ENCODE measurements at regions not wholly inside any gene's neighbourhood (a gene's known extent, or its start where the extent isn't known, plus 50 kb on each side); places are given as distances from the start of the nearest gene placed in this dataset.
"Not testable (repeated sequence)": the region's sequence is repeated elsewhere in the genome, so short reads cannot be mapped to it uniquely, and the experiment has no call there.

- DNase-seq (no peak), ATAC-seq (no peak)
- intact Hi-C loops (cut with DNase I, micrococcal nuclease), result no loop called here
Measured at GRCh38 chr10:123393170-123393569, 239.0 kb downstream of the BUB3 start.

GRCh38 chr10:123394382-123394781, 240.2 kb downstream of the BUB3 start:
- DNase-seq (no peak), ATAC-seq (no peak)
- intact Hi-C loops (cut with DNase I, micrococcal nuclease), result no loop called here

- DNase-seq; ATAC-seq; intact Hi-C loops (cut with DNase I, micrococcal nuclease): not testable (repeated sequence)
Measured at GRCh38 chr10:123395234-123395633, 241.0 kb downstream of the BUB3 start.

GRCh38 chr10:123395906-123396305, 241.7 kb downstream of the BUB3 start:
- DNase-seq, result no peak
- intact Hi-C loops (cut with DNase I, micrococcal nuclease), result no loop called here
- no peak for ATAC-seq

GRCh38 chr10:123398180-123398591, 244.0 kb downstream of the BUB3 start:
- ATAC-seq (no peak), DNase-seq (no peak)
- intact Hi-C loops (cut with DNase I, micrococcal nuclease), result no loop called here

GRCh38 chr10:123398756-123399155, 244.6 kb downstream of the BUB3 start:
- DNase-seq, result no peak
- intact Hi-C loops (cut with DNase I, micrococcal nuclease), result no loop called here
- ATAC-seq, result no peak

GRCh38 chr10:123399276-123399839, 245.2 kb downstream of the BUB3 start:
- ATAC-seq (no peak), DNase-seq (no peak)
- intact Hi-C loops (cut with DNase I, micrococcal nuclease), result no loop called here

GRCh38 chr10:123402021-123402420, 247.8 kb downstream of the BUB3 start:
- intact Hi-C loops (cut with DNase I, micrococcal nuclease), result no loop called here
- DNase-seq (no peak), ATAC-seq (no peak)

GRCh38 chr10:123402656-123403055, 248.5 kb downstream of the BUB3 start:
- no peak for ATAC-seq
- no peak for DNase-seq
- intact Hi-C loops (cut with DNase I, micrococcal nuclease), result no loop called here

GRCh38 chr10:123404357-123404756, 250.2 kb downstream of the BUB3 start:
- intact Hi-C loops (cut with DNase I, micrococcal nuclease), result no loop called here

GRCh38 chr10:123408660-123409059, 254.5 kb downstream of the BUB3 start:
- intact Hi-C loops (cut with DNase I, micrococcal nuclease), result no loop called here
- no peak for DNase-seq
- ATAC-seq, result no peak

More at GRCh38 chr10:123404357-123404756, 250.2 kb downstream of the BUB3 start:
- ATAC-seq (no peak), DNase-seq (no peak)

- intact Hi-C loops (cut with DNase I, micrococcal nuclease), result no loop called here
- DNase-seq (no peak), ATAC-seq (no peak)
Measured at GRCh38 chr10:123409426-123409825, 255.2 kb downstream of the BUB3 start.

- intact Hi-C loops (cut with DNase I, micrococcal nuclease), result no loop called here
- ATAC-seq, result no peak
- no peak for DNase-seq
Measured at GRCh38 chr10:123409884-123410283, 255.7 kb downstream of the BUB3 start.

- no peak for ATAC-seq
- intact Hi-C loops (cut with DNase I, micrococcal nuclease), result no loop called here
Measured at GRCh38 chr10:123413353-123413752, 252.8 kb upstream of the GPR26 start.

GRCh38 chr10:123415523-123415922, 250.6 kb upstream of the GPR26 start:
- intact Hi-C loops (cut with DNase I, micrococcal nuclease), result no loop called here
- DNase-seq (no peak), ATAC-seq (no peak)

More at GRCh38 chr10:123413353-123413752, 252.8 kb upstream of the GPR26 start:
- no peak for DNase-seq

GRCh38 chr10:123417414-123417813, 248.7 kb upstream of the GPR26 start:
- intact Hi-C loops (cut with DNase I, micrococcal nuclease), result no loop called here
- no peak for ATAC-seq
- DNase-seq, result no peak

- DNase-seq, result no peak
- intact Hi-C loops (cut with DNase I, micrococcal nuclease), result no loop called here
- ATAC-seq, result no peak
Measured at GRCh38 chr10:123421461-123421860, 244.7 kb upstream of the GPR26 start.

- intact Hi-C loops (cut with DNase I, micrococcal nuclease), result no loop called here
Measured at GRCh38 chr10:123422261-123422660, 243.9 kb upstream of the GPR26 start.

GRCh38 chr10:123424537-123424936, 241.6 kb upstream of the GPR26 start:
- ATAC-seq (no peak), DNase-seq (no peak)
- intact Hi-C loops (cut with DNase I, micrococcal nuclease), result no loop called here

More at GRCh38 chr10:123422261-123422660, 243.9 kb upstream of the GPR26 start:
- DNase-seq, result no peak
- no peak for ATAC-seq

GRCh38 chr10:123425680-123426079, 240.5 kb upstream of the GPR26 start:
- ATAC-seq (no peak), DNase-seq (no peak)
- intact Hi-C loops (cut with DNase I, micrococcal nuclease), result no loop called here

GRCh38 chr10:123427165-123427786, 238.9 kb upstream of the GPR26 start:
- intact Hi-C loops (cut with DNase I, micrococcal nuclease), result no loop called here
- ATAC-seq (no peak), DNase-seq (no peak)

Measured in left colon (tissue), 2 donors.